GM23248 (cell line): ENCODE measurements at regions not wholly inside any gene's neighbourhood (a gene's known extent, or its start where the extent isn't known, plus 50 kb on each side); places are given as distances from the start of the nearest gene placed in this dataset.

ENCODE experiments used
- DNase-seq: peaks from one replicate; pipeline ENCODE4 v3.0.0-alpha.2; 2015
- H2AFZ ChIP-seq: fragments of 200-600 bp; sonication (generic); 2 replicates; pipeline ENCODE4 v1.6.1; 2016; ENCODE audit warnings: antibody characterized with exemption
- H3F3A ChIP-seq: fragments of 200-600 bp; sonication (generic); 2 replicates; pipeline ENCODE4 v1.6.1; 2016; ENCODE audit warnings: mild to moderate bottlenecking, antibody characterized with exemption, mixed run types; ENCODE audit not compliant: insufficient read depth
- H3K27ac ChIP-seq: fragments of 200-600 bp; sonication (generic); 2 replicates; pipeline ENCODE4 v1.5.1; 2016; ENCODE audit warnings: mild to moderate bottlenecking
- H3K27me3 ChIP-seq: fragments of 200-600 bp; sonication (generic); replicated peaks from 2 replicates; pipeline ENCODE4 v1.6.1; 2016; ENCODE audit warnings: mild to moderate bottlenecking; ENCODE audit not compliant: insufficient read depth
- H3K36me3 ChIP-seq: fragments of 200-600 bp; sonication (generic); 2 replicates; pipeline ENCODE4 v1.6.1; 2016; ENCODE audit warnings: low read depth, mild to moderate bottlenecking
- H3K4me1 ChIP-seq: fragments of 200-600 bp; sonication (generic); 2 replicates; pipeline ENCODE4 v1.6.1; 2016; ENCODE audit warnings: mild to moderate bottlenecking; ENCODE audit not compliant: insufficient read depth
- H3K4me2 ChIP-seq: fragments of 200-600 bp; sonication (generic); one replicate; pipeline ENCODE4 v1.6.1; 2016; ENCODE audit warnings: mild to moderate bottlenecking; ENCODE audit not compliant: unreplicated experiment
- H3K4me3 ChIP-seq: fragments of 200-600 bp; sonication (generic); 2 replicates; pipeline ENCODE4 v1.5.1; 2016; ENCODE audit warnings: mild to moderate bottlenecking
- H3K79me2 ChIP-seq: fragments of 200-600 bp; sonication (generic); 2 replicates; pipeline ENCODE4 v1.6.1; 2016; ENCODE audit warnings: mild to moderate bottlenecking; ENCODE audit not compliant: insufficient read depth
- H3K9ac ChIP-seq: fragments of 200-600 bp; sonication (generic); 2 replicates; pipeline ENCODE4 v1.6.1; 2016; ENCODE audit warnings: mild to moderate bottlenecking
- H3K9me2 ChIP-seq: fragments of 200-600 bp; sonication (generic); 2 replicates; pipeline ENCODE4 v1.6.1; 2016; ENCODE audit warnings: mixed run types, mild to moderate bottlenecking, moderate library complexity; ENCODE audit not compliant: insufficient read depth
- H3K9me3 ChIP-seq: fragments of 200-600 bp; sonication (generic); one replicate; pipeline ENCODE4 v1.6.1; 2017; ENCODE audit warnings: low read depth
- H4K20me1 ChIP-seq: fragments of 200-600 bp; sonication (generic); 2 replicates; pipeline ENCODE4 v1.6.0; 2016; ENCODE audit not compliant: insufficient read depth
- EZH2 ChIP-seq: fragments of 200-600 bp; sonication (generic); IDR thresholded peaks from 2 replicates; pipeline ENCODE4 v1.6.1; 2018; ENCODE audit warnings: antibody characterized with exemption, mild to moderate bottlenecking; ENCODE audit not compliant: insufficient read depth, poor library complexity, severe bottlenecking
- EZH2phosphoT487 ChIP-seq: fragments of 200-600 bp; sonication (generic); IDR thresholded peaks from 2 replicates; pipeline ENCODE4 v1.6.1; 2018; ENCODE audit warnings: antibody characterized with exemption, moderate library complexity, mild to moderate bottlenecking, low read depth; ENCODE audit not compliant: insufficient read depth
- WGBS, 2 experiments: methylation state at CpG; one replicate each; pipeline ENCODE4 v1.1.6; 2015 to 2017; ENCODE audit warnings: low lambda C conversion rate in 2 of 2, low coverage in 1 of 2; ENCODE audit errors: missing lambda C conversion rate in 2 of 2; 5-methylcytosine and 5-hydroxymethylcytosine counted together
- in situ Hi-C: fragments of 300-500 bp; cut with MboI; formaldehyde crosslinking; loops from 2 replicates; pipeline ENCODE4 v1.15.0; 2020

DNA sequence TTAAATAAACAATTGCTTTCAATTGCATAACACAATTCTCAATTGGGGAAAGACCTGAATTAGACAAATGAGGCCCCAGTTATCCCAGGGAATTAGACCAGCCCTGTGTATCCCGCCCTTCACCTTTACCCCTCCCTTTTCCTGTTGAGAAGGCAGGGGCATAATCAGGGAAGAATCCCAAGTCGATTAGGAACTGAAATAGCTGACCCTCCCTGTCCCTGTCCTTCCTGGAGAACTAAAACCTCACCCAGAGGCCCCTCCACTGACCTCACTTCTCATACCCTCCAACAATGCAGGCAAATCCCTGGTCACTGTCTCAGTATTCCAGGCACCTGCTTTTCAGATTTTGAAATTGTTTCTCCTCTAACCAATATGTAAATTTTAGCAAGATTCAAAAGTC is 165.4 kb upstream of the CDH11 start:
- no peak overlapping the region for H3K27ac ChIP-seq
- H3K9me2 ChIP-seq, result no peaks in the 10 kb centered on the region
- H3K36me3 ChIP-seq, result no peaks in the 10 kb centered on the region
- H3K4me2 ChIP-seq, result no peak overlapping the region
- H3K27me3 ChIP-seq, result no peaks in the 10 kb centered on the region
- no peaks in the 10 kb centered on the region for H4K20me1 ChIP-seq
- no peak overlapping the region for H3K9ac ChIP-seq
- no peak for DNase-seq
- H3K4me3 ChIP-seq, result no peak overlapping the region
- H2AFZ ChIP-seq, result no peak overlapping the region
- 31 to 39% methylated on average over 2 of the region's 2 CpGs for WGBS, 2 experiments
- H3K4me1 ChIP-seq, result no peaks in the 10 kb centered on the region
- TF ChIP-seq EZH2 (no peak), EZH2phosphoT487 (no peak)
- no peaks in the 10 kb centered on the region for H3K79me2 ChIP-seq
- in situ Hi-C loops, result no loop called here
- no peaks in the 10 kb centered on the region for H3K9me3 ChIP-seq
- no peaks in the 10 kb centered on the region for H3F3A ChIP-seq

- no peak for DNase-seq
- Histone ChIP-seq H4K20me1 (no peaks in the 10 kb centered on the region), H3K9me3 (no peaks in the 10 kb centered on the region), H3K36me3 (no peaks in the 10 kb centered on the region), H3K27ac (no peak overlapping the region), H3K79me2 (no peaks in the 10 kb centered on the region), H3K4me3 (no peak overlapping the region), H2AFZ (no peak overlapping the region), H3K9me2 (no peaks in the 10 kb centered on the region), H3K27me3 (no peaks in the 10 kb centered on the region), H3K9ac (no peak overlapping the region), H3K4me1 (no peaks in the 10 kb centered on the region), H3K4me2 (no peak overlapping the region), H3F3A (no peaks in the 10 kb centered on the region)
- in situ Hi-C loops, result no loop called here
- TF ChIP-seq EZH2phosphoT487 (no peak), EZH2 (no peak)
- 69 to 71% methylated on average over 7 of the region's 7 CpGs for WGBS, 2 experiments
Observed at GRCh38 chr16:65285128-65286048, 163.5 kb upstream of the CDH11 start.

- H3K27ac ChIP-seq, result no peak overlapping the region
- H3K79me2 ChIP-seq, result no peaks in the 10 kb centered on the region
- no peak overlapping the region for H3K9ac ChIP-seq
- no peak for TF ChIP-seq EZH2
- no peaks in the 10 kb centered on the region for H3K4me1 ChIP-seq
- no peaks in the 10 kb centered on the region for H3K9me3 ChIP-seq
- no peaks in the 10 kb centered on the region for H3K36me3 ChIP-seq
- no peaks in the 10 kb centered on the region for H3K27me3 ChIP-seq
- no peak overlapping the region for H3K4me2 ChIP-seq
- no peaks in the 10 kb centered on the region for H3F3A ChIP-seq
- no peak overlapping the region for H2AFZ ChIP-seq
- 86 to 90% methylated on average over 8 of the region's 8 CpGs for WGBS, 2 experiments
- no peak overlapping the region for H3K4me3 ChIP-seq
- in situ Hi-C loops, result no loop called here
- no peaks in the 10 kb centered on the region for H4K20me1 ChIP-seq
- no peak for DNase-seq
- no peaks in the 10 kb centered on the region for H3K9me2 ChIP-seq
Observed at GRCh38 chr16:65284626-65285025, 162.8 kb upstream of the CDH11 start.

GRCh38 chr16:65283181-65283651 is 161.4 kb upstream of the CDH11 start:
- no peaks in the 10 kb centered on the region for H3K36me3 ChIP-seq
- no peak overlapping the region for H3K4me3 ChIP-seq
- no peaks in the 10 kb centered on the region for H3K79me2 ChIP-seq
- no peaks in the 10 kb centered on the region for H3K9me2 ChIP-seq
- 73 to 83% methylated on average over 3 of the region's 3 CpGs for WGBS, 2 experiments
- H3F3A ChIP-seq, result no peaks in the 10 kb centered on the region
- H3K4me1 ChIP-seq, result no peaks in the 10 kb centered on the region
- H4K20me1 ChIP-seq, result no peaks in the 10 kb centered on the region
- no peak for DNase-seq
- H3K4me2 ChIP-seq, result no peak overlapping the region
- in situ Hi-C loops, result no loop called here
- no peaks in the 10 kb centered on the region for H3K27me3 ChIP-seq
- H3K27ac ChIP-seq, result no peak overlapping the region
- no peaks in the 10 kb centered on the region for H3K9me3 ChIP-seq
- TF ChIP-seq EZH2 (no peak), EZH2phosphoT487 (no peak)
- H3K9ac ChIP-seq, result no peak overlapping the region
- no peak overlapping the region for H2AFZ ChIP-seq
